HG03432 (cell line): ENCODE measurements at regions not wholly inside any gene's neighbourhood (a gene's known extent, or its start where the extent isn't known, plus 50 kb on each side); places are given as distances from the start of the nearest gene placed in this dataset.

Source experiments
- ATAC-seq: cut with Tn5 transposase; IDR thresholded peaks from one replicate; pipeline ENCODE4 v1.9.1; 2021; ENCODE audit warnings: mild to moderate bottlenecking, moderate library complexity; ENCODE audit not compliant: unreplicated experiment

- no peak for ATAC-seq
Measured at GRCh38 chr14:51540364-51540763, 111.3 kb upstream of the FRMD6 start.

- ATAC-seq: no peak
Measured at GRCh38 chr14:51544471-51544870, 107.2 kb upstream of the FRMD6 start.

GRCh38 chr14:51544901-51545300 lies 106.8 kb upstream of the FRMD6 start:
- ATAC-seq: no peak

- no peak for ATAC-seq
Measured at GRCh38 chr14:51545396-51545795, 106.3 kb upstream of the FRMD6 start.

- ATAC-seq: no peak
Measured at GRCh38 chr14:51546099-51546498, 105.6 kb upstream of the FRMD6 start.

- no peak for ATAC-seq
Measured at GRCh38 chr14:51546603-51547258, 105.0 kb upstream of the FRMD6 start.

- ATAC-seq: no peak
Measured at GRCh38 chr14:51547260-51547659, 104.5 kb upstream of the FRMD6 start.

- no peak for ATAC-seq
Measured at GRCh38 chr14:51547701-51548100, 104.0 kb upstream of the FRMD6 start.

- no peak for ATAC-seq
Measured at GRCh38 chr14:51548187-51548586, 103.5 kb upstream of the FRMD6 start.

- ATAC-seq: no peak
Measured at GRCh38 chr14:51550636-51551035, 101.1 kb upstream of the FRMD6 start.

- no peak for ATAC-seq
Measured at GRCh38 chr14:51552275-51552674, 99.4 kb upstream of the FRMD6 start.

- no peak for ATAC-seq
Measured at GRCh38 chr14:51552768-51553404, 98.8 kb upstream of the FRMD6 start.

GRCh38 chr14:51554339-51554920 lies 97.3 kb upstream of the FRMD6 start:
- no peak for ATAC-seq

- no peak for ATAC-seq
Measured at GRCh38 chr14:51554953-51555352, 96.8 kb upstream of the FRMD6 start.

GRCh38 chr14:51561141-51561540 lies 90.6 kb upstream of the FRMD6 start:
- no peak for ATAC-seq

GRCh38 chr14:51562816-51563215 lies 88.9 kb upstream of the FRMD6 start:
- ATAC-seq: no peak

- no peak for ATAC-seq
Measured at GRCh38 chr14:51563560-51563959, 88.2 kb upstream of the FRMD6 start.

GRCh38 chr14:51564460-51564859 lies 87.2 kb upstream of the FRMD6 start:
- ATAC-seq: no peak

- ATAC-seq: no peak
Measured at GRCh38 chr14:51564986-51565604, 86.6 kb upstream of the FRMD6 start.

- ATAC-seq: no peak
Measured at GRCh38 chr14:51566831-51567582, 84.7 kb upstream of the FRMD6 start.

GRCh38 chr14:51568366-51568765 lies 83.3 kb upstream of the FRMD6 start:
- ATAC-seq: no peak
